GM06990 (cell line): ENCODE measurements at regions not wholly inside any gene's neighbourhood (a gene's known extent, or its start where the extent isn't known, plus 50 kb on each side); places are given as distances from the start of the nearest gene placed in this dataset.

Experiments
- DNase-seq: peaks from one replicate; pipeline ENCODE4 v3.0.0-alpha.2; 2011; ENCODE audit not compliant: insufficient read length; ENCODE audit errors: extremely low read depth
- H3K27me3 ChIP-seq: replicated peaks from 2 replicates; pipeline ENCODE4 v1.6.0; 2011; ENCODE audit warnings: low read length; ENCODE audit not compliant: control insufficient read depth, insufficient read depth
- H3K36me3 ChIP-seq: 2 replicates; pipeline ENCODE4 v1.5.1; 2011; ENCODE audit warnings: low read length; ENCODE audit not compliant: control insufficient read depth, insufficient read depth
- H3K4me3 ChIP-seq: replicated peaks from 2 replicates; pipeline ENCODE4 v1.5.1; 2011; ENCODE audit warnings: low read depth, mild to moderate bottlenecking, control low read depth, low read length
- TF ChIP-seq, protein P1 (sequence below): IDR thresholded peaks from 2 replicates; pipeline ENCODE4 v1.5.1; 2011; ENCODE audit warnings: low read length, control low read depth, mild to moderate bottlenecking, inconsistent platforms; ENCODE audit not compliant: insufficient read depth, poor library complexity, severe bottlenecking

- H3K4me3 ChIP-seq, result no peak overlapping the region
- no peaks in the 10 kb centered on the region for H3K36me3 ChIP-seq
- TF ChIP-seq, protein P1, sequence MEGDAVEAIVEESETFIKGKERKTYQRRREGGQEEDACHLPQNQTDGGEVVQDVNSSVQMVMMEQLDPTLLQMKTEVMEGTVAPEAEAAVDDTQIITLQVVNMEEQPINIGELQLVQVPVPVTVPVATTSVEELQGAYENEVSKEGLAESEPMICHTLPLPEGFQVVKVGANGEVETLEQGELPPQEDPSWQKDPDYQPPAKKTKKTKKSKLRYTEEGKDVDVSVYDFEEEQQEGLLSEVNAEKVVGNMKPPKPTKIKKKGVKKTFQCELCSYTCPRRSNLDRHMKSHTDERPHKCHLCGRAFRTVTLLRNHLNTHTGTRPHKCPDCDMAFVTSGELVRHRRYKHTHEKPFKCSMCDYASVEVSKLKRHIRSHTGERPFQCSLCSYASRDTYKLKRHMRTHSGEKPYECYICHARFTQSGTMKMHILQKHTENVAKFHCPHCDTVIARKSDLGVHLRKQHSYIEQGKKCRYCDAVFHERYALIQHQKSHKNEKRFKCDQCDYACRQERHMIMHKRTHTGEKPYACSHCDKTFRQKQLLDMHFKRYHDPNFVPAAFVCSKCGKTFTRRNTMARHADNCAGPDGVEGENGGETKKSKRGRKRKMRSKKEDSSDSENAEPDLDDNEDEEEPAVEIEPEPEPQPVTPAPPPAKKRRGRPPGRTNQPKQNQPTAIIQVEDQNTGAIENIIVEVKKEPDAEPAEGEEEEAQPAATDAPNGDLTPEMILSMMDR, result no peak
- no peak for DNase-seq
- H3K27me3 ChIP-seq, result no peaks in the 10 kb centered on the region
These were observed 369.1 kb upstream of the NOVA1 start for GRCh38 chr14:26966908-26967307.

DNA sequence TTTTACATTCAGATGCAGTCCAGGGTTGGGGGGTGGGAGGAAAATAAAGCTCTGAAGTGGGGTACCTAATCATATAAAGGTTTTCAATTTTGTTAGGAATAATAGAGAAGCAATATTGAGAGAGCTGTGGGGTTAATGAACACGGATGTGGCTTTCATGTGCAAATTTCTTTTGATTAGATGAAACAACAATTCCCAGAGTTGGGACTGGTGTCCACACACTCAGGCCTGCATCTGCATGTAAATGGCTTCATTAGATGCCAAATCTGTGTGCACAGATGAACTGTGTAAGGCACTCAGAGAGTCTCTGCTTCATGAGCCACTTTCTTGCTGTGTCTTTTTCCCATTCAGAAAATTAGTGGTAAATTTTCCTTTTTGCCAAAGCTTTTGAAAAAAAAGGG lies 377.1 kb upstream of the NOVA1 start:
- Histone ChIP-seq H3K4me3 (no peak overlapping the region), H3K36me3 (no peaks in the 10 kb centered on the region), H3K27me3 (no peaks in the 10 kb centered on the region)
- TF ChIP-seq, protein P1, result no peak
- no peak for DNase-seq

- Histone ChIP-seq H3K36me3 (no peaks in the 10 kb centered on the region), H3K4me3 (no peak overlapping the region), H3K27me3 (no peaks in the 10 kb centered on the region)
- no peak for DNase-seq
- TF ChIP-seq, protein P1, result no peak
These were observed 384.2 kb upstream of the NOVA1 start for GRCh38 chr14:26982071-26982470.

DNA sequence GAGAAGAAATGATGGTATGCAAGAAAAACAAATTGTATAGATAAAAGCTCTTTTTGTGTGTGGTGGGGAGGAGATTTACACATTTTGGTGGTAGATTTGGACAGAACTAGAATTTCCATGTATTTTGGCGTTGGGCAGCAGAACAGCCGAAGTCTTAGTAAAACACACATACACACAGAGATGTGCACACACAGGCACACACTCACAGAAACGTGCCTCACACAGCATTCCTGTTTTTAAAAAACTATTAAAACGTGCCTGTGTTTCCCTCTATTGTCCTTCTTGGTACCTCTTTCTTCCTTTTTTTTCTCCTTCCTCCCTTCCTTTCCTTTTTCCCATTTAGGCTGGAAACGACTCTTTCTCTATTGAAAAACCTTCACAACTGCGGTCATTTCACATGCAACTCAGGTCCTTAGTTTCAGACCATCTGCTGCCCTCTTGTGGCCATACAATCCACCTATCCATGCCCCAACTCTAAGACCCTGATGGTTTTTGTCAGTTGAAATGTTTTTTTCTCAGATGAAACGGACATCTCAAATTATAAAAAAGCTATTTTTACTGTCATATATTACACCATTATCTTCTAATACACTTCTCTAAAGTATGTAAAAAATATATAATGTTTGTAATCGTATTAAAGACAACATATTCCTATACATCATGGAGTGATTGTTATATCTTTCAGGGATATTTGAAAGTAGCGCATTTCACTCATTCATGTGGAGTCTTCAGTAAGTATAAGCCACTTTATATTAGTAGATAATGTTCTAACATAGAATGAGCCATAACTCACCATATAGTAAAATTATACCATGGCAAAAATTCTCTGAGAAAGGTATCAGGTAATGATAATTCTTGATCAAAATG lies 386.7 kb upstream of the NOVA1 start:
- no peak for DNase-seq
- TF ChIP-seq, protein P1, result peak; percentile 61

GRCh38 chr14:26987744-26988363 lies 390.0 kb upstream of the NOVA1 start:
- TF ChIP-seq, protein P1, result no peak
- H3K4me3 ChIP-seq, result no peak overlapping the region
- no peak for DNase-seq

More for the DNA sequence above, 386.7 kb upstream of the NOVA1 start:
- H3K4me3 ChIP-seq, result no peak overlapping the region
- no peaks in the 10 kb centered on the region for H3K27me3 ChIP-seq
- no peaks in the 10 kb centered on the region for H3K36me3 ChIP-seq

More at GRCh38 chr14:26987744-26988363, 390.0 kb upstream of the NOVA1 start:
- Histone ChIP-seq H3K27me3 (no peaks in the 10 kb centered on the region), H3K36me3 (no peaks in the 10 kb centered on the region)
